H1 (cell line): ENCODE measurements at regions not wholly inside any gene's neighbourhood (a gene's known extent, or its start where the extent isn't known, plus 50 kb on each side); places are given as distances from the start of the nearest gene placed in this dataset.

ENCODE experiments used
- ATF2 ChIP-seq: IDR thresholded peaks from 2 replicates; pipeline ENCODE4 v1.6.1; 2012; ENCODE audit warnings: low read length, inconsistent platforms
- EGR1 ChIP-seq: IDR thresholded peaks from 2 replicates; pipeline ENCODE4 v1.6.1; 2011; ENCODE audit warnings: low read depth, low read length, borderline replicate concordance
- EP300 ChIP-seq, 2 experiments: IDR thresholded peaks; 1 replicate in 1 of 2; 2 replicates in 1 of 2; pipeline ENCODE4 v1.6.1; 2011 to 2012; ENCODE audit warnings: low read depth in 2 of 2, low read length in 2 of 2, mild to moderate bottlenecking in 2 of 2, borderline replicate concordance in 1 of 2, inconsistent platforms in 1 of 2, moderate library complexity in 1 of 2
- EZH2 ChIP-seq: fragments of 200-600 bp; sonication (generic); IDR thresholded peaks from 2 replicates; pipeline ENCODE4 v1.7.1; 2012; ENCODE audit warnings: low read depth, mild to moderate bottlenecking, moderate library complexity, low read length, inconsistent platforms; ENCODE audit not compliant: severe bottlenecking
- JUND ChIP-seq: IDR thresholded peaks from 2 replicates; pipeline ENCODE4 v1.6.1; 2011; ENCODE audit warnings: mild to moderate bottlenecking, improper control_type of control experiment, low read length
- KDM1A ChIP-seq: fragments of 200-600, 300-600 bp; sonication (generic); IDR thresholded peaks from 2 replicates; pipeline ENCODE4 v1.7.1; 2016; ENCODE audit warnings: mild to moderate bottlenecking, low read length, borderline replicate concordance
- POLR2A ChIP-seq, 2 experiments: IDR thresholded peaks; 1 replicate in 1 of 2; 2 replicates in 1 of 2; pipeline ENCODE4 v1.6.1; 2011; ENCODE audit warnings: low read depth in 2 of 2, low read length in 2 of 2, mild to moderate bottlenecking in 2 of 2; ENCODE audit errors: control extremely low read depth in 1 of 2
- RBBP5 ChIP-seq: IDR thresholded peaks from 2 replicates; pipeline ENCODE4 v1.7.1; 2012; ENCODE audit warnings: low read depth, mild to moderate bottlenecking, inconsistent platforms, low read length, moderate library complexity, borderline replicate concordance
- TAF1 ChIP-seq: IDR thresholded peaks from 2 replicates; pipeline ENCODE4 v1.6.1; 2011; ENCODE audit warnings: mild to moderate bottlenecking, low read depth, low read length
- TBP ChIP-seq: IDR thresholded peaks from 2 replicates; pipeline ENCODE4 v1.6.1; 2011; ENCODE audit warnings: low read depth, low read length, improper control_type of control experiment
- TEAD4 ChIP-seq: IDR thresholded peaks from 2 replicates; pipeline ENCODE4 v1.6.1; 2012; ENCODE audit warnings: low read depth, low read length, inconsistent platforms, mixed read lengths
- TF ChIP-seq, protein P1 (sequence below), 3 experiments: IDR thresholded peaks; 1 replicate in 2 of 3; 2 replicates in 1 of 3; pipeline versions ENCODE4 v1.5.1 to v1.6.1; 2011; ENCODE audit warnings: low read length in 3 of 3, mild to moderate bottlenecking in 3 of 3, inconsistent platforms in 2 of 3, low read depth in 1 of 3, moderate library complexity in 1 of 3; ENCODE audit not compliant: insufficient read depth in 1 of 3; ENCODE audit errors: control extremely low read depth in 1 of 3
- TF ChIP-seq, protein P2 (sequence below): IDR thresholded peaks from 2 replicates; pipeline ENCODE4 v1.6.1; 2011; ENCODE audit warnings: low read depth, mild to moderate bottlenecking, low read length; ENCODE audit not compliant: insufficient read depth

- TF ChIP-seq EZH2 (no peak), ATF2 (no peak), TAF1 (no peak), RBBP5 (no peak), TEAD4 (no peak), JUND (no peak), POLR2A (IDR thresholded peaks at IDR 0.05; ENCODE audit: control extremely low read depth in 1 of 2, low read depth in 2 of 2, low read length in 2 of 2) (no peak), EGR1 (no peak), TBP (no peak), KDM1A (no peak), EP300 (IDR thresholded peaks at IDR 0.05; ENCODE audit: borderline replicate concordance in 1 of 2, low read depth in 2 of 2, low read length in 2 of 2) (no peak)
- TF ChIP-seq, protein P1, sequence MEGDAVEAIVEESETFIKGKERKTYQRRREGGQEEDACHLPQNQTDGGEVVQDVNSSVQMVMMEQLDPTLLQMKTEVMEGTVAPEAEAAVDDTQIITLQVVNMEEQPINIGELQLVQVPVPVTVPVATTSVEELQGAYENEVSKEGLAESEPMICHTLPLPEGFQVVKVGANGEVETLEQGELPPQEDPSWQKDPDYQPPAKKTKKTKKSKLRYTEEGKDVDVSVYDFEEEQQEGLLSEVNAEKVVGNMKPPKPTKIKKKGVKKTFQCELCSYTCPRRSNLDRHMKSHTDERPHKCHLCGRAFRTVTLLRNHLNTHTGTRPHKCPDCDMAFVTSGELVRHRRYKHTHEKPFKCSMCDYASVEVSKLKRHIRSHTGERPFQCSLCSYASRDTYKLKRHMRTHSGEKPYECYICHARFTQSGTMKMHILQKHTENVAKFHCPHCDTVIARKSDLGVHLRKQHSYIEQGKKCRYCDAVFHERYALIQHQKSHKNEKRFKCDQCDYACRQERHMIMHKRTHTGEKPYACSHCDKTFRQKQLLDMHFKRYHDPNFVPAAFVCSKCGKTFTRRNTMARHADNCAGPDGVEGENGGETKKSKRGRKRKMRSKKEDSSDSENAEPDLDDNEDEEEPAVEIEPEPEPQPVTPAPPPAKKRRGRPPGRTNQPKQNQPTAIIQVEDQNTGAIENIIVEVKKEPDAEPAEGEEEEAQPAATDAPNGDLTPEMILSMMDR (IDR thresholded peaks at IDR 0.05; ENCODE audit: control extremely low read depth in 1 of 3, insufficient read depth in 1 of 3, low read depth in 1 of 3, low read length in 3 of 3), result no peak
- TF ChIP-seq, protein P2, sequence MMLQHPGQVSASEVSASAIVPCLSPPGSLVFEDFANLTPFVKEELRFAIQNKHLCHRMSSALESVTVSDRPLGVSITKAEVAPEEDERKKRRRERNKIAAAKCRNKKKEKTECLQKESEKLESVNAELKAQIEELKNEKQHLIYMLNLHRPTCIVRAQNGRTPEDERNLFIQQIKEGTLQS, result no peak
Measured at GRCh38 chr4:125705681-125706080, 390.9 kb downstream of the FAT4 start.
